Kidney capillary endothelial cell (primary cell): ENCODE measurements at regions not wholly inside any gene's neighbourhood (a gene's known extent, or its start where the extent isn't known, plus 50 kb on each side); places are given as distances from the start of the nearest gene placed in this dataset.

Experiments used
- DNase-seq: peaks from one replicate; pipeline ENCODE4 v3.0.0-alpha.2; 2018; ENCODE audit warnings: low spot score

DNA sequence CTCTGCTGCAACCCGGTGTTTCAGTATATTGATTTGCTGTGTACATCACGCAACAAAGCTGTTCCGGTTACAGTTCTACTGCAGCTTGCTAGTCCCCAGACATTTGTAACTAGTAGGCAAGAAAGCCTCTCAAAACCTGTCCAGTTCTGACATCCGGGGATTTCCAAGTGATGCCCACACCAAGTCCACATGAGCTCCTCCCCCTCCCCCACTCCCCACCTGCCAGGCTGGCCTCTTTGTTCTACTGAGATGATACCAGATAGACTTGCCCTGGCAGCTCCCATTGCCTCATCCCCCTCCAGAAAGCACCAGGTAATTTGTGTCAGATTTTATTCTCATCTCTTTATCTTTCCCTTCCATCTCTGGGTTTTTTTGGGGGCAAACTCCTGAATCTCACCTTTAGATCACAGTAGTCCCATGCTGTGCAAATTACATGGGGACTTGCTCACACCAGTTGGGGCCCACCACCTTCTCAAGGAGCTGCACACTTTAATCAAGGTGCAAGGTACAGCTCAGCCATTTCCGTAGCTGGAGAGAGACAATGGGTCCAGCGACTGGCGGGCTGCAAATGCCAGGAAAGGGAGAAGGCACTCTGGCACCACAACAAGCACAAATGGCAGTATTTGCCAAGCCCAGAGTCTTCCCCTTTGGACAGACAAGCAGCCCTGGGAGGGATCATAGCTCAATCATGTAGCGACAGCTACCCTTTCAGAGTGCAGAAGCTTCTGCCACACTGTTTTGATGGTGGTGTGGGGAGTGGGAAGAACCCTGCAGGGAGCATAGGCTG lies 183.1 kb downstream of the CYLD start:
- no peak for DNase-seq

DNA sequence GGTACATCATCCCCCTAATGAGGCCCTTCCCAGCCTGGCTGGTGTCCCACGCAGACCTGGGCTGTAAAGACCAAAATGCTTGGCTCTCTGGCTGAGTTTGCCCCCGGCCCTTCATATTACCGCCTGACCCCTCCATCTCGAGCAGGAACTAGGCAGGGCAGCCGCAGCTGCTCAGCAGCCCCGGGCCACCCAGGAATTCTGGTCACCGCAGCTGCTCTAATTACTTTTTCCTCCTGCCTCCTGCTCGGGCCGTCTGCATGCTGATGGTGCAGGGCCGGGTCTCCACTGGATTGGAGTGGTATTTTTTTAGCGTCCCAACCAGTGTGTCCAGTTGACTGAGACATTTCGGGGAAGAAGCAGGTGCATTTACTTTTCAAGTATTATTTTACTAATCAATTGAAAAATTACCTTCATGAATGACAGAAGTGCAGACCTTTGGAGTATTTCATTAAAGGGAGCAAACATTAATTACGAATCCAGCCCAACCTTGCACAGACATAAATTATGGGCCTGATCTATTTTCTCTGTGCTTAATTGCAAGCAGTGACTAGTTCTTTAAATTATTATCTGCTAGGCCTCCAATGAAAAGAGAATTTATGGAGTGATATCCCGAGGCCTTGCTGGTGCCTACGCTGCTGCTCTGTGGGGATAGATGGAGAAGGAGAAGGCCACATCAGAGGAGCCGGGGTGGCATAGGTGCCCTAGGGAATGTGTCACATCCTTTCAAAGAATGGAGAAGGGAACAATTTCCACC lies 176.2 kb downstream of the CYLD start:
- DNase-seq = no peak

DNA sequence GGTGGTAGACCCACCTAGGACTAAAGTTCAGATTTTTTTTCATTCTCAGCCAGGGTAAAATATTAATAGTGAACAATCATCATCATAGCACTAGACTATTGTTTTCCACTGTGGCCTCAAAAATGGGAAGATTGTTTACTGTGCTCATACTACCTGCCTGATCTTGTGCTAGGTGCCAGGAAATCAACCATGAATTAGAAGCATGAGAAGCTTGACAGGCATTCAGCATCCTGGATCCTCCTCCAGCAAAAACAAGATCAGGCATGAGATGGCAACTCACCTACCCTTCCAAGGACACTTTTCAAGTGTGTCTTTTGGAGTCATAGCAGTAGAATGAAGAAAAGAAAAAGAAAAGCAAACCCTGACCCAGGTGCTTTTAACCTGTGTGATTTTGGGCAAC lies 174.2 kb downstream of the CYLD start:
- DNase-seq = no peak

DNA sequence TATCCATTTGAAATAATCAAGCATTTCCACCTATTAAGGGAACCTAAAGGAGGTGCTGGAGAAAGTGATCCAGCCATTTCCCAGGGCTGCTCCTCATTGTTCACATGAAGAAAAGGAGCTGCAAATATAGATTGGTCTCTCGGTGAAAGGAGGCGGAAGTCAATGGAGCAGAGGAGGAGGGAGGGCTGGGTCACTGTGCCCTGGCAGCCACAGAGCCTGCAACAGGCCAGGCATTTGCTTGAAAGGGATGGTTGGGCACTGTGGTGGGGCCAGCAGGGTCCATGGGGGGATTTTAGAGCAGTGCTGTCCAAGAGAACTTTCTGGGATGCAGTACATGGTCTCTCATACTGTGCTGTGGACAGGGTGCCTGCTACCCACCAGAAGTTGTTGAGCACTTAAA lies 173.2 kb downstream of the CYLD start:
- DNase-seq = no peak

DNA sequence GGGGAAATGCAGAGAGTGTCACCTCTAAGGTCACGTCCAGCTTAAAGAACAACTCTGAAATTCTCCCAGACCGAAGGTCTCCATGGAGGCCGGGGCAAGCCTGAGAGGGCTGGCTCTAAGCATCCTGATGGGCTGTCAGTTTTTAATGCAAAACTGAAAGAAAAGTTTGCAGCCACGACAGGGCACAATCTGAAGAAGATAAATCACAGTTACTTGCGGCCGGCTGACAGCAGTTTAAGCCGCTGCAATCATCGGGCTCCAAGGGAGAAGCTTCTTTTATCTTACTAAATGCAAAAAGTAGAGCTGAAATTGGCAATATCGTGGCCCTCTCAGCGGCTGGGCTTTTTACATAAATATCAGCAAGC lies 168.8 kb downstream of the CYLD start:
- DNase-seq = no peak

DNA sequence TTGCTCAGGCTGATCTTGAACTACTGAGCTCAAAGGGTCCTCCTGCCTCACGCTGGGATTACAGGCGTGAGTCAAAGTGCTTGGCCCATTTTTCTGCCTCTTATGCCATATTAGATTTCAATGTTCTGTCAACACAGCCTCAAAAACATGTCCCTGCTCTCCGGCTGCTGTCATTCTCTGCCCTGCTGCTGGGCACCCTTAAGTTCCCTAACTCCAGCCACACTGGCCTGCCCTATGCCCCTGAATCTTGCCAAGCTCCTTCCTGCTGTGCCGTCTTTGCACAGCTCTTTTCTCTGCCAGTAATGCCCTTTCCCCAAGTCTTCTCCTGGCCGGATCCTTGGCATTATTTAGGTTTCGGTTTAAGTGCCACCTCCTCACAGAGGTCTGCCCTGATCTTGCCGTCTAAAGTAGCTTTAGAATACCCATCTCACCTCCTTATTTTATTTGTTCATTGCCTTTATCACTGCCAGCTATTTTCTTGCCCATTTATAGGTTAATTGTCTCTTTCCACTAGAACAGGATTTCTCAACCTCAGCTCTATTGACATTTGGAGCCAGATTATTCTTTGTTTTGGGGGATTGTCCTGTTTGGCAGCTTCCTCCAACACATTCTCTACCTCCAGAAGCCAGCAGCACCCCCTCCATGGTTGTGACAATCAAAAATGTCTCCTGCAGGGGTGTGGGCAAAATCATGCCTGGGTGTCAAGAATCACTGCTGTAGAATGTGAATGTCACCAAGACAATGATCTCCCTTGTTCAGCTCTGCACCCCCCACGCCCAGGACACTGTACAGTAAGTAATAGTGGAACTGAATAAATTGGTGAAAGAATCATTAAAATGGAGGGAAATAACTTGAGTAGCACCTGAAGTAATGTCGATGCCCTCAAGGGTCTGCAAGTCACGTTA lies 168.2 kb downstream of the CYLD start:
- no peak for DNase-seq

DNA sequence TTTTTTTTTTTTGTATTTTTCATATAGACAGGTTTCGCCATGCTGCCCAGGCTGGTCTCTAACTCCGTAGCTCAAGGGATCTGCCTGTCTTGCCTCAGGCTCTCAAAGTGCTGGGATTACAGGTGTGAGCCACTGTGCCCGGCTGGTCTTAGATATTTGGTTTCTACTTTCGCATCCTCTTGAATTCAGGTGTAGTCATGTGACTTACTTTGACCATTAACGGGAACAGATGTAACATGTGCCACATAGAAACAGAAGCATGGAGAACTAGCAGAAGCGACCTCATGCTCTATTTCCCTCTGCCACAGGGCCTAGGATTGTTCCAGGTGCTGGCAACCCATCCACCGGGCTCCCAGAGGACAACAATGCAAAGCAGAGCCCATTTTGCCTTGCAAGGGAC lies 166.6 kb downstream of the CYLD start:
- no peak for DNase-seq

DNA sequence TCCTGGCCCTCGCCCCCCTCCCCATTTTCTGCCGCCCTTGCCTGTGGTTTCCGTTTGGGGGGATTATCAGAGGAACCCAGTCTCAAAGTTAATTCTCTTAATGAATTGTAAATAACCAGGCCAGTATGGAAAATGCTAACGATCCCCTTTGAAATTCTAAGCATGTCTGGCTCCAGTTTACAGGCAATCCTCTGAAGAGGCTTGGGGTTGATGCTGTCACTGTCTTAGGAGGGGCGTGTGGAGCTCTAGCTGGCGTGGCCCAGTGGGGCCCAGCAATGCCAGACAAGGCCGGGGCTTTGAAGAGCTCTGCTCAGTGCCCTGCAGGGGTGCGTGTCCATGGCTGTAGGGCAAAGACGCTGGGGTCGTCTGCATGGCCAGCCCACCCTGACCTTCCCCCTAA lies 164.6 kb downstream of the CYLD start:
- no peak for DNase-seq

DNA sequence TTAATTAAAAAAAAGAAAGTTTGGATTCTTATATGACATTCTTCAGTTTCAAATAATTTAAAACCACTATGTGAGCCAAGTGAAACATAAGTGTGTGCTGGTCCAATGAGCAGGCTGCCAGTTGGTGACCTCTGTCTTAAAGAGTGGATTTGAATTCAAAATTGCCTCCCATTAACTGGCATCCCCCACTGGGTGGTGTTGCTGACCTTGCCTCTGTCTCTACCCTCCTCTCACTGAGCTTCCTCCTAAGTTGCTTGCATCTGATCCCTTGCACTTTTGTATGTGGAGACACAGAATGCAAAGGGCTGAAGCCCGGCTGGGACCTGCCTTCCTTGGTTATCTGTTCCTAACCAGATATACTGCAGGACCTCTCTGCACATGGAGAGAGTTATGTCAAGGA lies 160.6 kb downstream of the CYLD start:
- DNase-seq = no peak

DNA sequence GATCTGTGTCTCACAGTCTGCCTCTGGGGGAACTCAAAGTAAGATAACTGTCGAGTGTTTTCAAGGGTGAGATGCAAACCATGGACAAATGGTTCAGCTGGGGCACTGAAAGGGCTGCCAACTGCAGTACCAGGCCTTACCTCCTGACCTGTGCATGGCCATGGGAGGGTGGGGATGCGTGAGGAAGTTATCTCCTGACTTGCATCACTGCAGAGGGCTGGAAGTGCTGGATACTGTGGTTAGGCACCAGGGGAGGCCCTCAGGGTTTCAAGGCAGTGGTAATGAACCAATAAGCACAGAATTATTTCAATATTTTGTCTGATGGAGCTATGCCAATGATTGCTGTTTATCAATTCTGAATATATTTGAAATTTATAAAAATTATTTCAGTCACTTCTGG lies 159.2 kb downstream of the CYLD start:
- DNase-seq = no peak

DNA sequence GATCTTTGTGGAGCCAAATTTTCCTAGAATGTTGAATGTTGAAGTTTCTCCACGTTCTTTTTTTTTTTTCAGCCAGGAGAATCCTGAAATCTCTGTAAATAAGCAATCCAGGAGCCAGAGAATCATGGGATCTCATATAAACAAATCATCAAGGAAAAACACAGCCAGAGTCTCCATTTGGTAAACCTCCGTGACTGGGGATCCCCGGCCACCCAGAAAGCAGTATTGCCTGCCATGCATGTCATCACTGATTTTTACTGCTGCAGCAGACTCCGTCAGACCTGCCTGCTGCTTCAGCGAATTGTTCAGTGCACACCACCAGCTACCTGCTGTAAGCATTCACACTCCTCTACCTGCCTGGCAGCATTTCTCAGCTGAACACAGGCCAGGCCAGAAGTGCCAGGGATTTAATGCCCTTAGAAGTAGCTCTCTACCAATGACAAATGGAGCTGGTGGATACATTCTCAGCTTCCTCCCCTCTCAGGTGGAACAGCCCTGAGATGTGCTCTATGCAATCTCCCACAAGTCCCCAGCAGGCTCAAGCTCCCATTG lies 158.6 kb downstream of the CYLD start:
- no peak for DNase-seq

DNA sequence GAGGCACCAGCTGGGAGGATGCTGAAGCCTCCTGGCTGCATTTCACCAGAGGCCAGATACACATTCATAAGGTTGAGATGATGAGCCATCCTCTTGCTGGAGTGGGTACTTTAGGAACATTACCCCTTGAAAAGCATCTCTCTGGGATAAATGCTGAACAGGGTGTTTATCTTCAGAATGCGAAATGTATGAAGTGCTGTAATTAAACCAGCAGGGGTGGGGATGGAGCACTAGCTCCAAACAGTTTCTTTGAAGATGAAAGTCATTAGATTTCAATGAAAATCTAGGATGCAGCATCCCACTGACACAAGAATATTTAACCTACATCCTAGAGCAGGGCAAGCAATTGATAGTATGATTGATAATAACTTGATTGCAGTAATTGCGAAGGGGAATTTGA lies 158.1 kb downstream of the CYLD start:
- no peak for DNase-seq

DNA sequence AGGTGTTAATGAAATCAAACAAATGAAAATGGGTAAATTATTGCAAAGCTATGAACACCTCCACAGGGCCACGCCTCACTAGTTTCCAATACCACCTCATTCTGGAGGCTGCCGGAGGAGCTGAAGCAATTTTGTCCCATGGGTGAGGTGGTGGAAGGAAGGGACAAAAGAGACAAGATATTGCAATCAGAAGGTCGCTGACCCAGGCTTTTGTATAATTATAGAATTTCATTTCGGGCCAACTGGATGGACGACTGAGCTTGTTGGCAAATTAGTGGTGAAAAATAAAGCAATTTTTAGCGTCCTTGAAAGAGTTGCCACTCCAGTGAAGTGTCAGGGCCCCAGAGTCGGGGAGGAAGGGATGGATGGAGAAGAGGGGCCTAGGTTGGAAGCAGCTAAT lies 147.9 kb downstream of the CYLD start:
- DNase-seq = no peak

DNA sequence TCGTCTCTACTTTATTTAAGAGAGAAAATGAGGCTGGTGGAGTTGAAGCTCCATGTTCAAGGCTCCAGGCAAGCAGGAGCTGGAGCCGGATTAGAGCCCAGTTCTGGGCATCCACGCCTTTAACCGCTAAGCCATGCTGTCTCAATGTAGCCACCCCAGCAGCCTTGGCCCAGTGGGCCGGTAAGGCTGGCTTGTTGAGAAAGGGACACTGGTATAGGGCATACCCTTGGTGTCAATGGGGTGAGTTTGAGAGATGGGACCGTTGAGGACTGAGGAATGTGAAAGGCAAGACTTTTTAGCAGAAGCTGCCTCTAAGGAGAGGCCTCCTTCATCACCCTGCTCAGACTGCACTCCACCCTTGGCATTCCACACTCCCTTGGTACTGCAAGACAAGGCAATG lies 147.4 kb downstream of the CYLD start:
- DNase-seq = no peak

DNA sequence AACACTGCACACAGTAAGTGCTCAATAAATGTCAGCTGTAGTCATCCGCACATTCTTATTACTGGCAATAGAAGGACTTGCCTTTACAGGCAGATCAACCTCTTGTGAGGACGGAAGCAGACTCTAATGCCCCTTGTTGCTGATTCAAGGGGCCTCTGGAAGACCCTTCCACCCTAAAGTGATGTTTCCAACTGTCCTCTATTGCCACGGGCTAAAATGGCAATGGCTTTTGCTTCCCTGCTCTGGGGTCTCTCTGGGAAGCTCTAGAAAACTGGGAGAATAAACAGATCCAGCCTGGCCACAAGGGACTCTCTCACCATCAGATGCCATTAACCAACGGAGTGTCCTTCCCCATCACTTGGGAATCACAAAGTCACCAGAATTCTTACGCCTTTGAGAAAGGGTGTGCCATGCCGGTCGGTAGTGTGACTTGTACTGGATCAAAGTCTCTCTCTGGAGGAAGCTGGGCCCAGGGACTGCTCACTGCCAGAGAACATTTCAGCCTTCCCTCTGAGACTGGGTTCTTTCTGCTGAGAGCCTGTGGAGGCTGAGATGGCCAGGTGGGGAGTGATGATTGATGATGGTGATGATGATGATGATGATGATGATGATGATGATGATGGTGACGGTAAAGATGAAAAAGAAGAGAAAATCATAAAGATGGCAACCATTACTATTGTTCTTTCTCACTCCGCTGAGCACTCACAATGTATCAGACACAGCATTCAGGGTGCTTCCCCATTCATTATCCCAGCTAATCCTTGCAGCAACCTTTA lies 146.8 kb downstream of the CYLD start:
- DNase-seq = no peak

DNA sequence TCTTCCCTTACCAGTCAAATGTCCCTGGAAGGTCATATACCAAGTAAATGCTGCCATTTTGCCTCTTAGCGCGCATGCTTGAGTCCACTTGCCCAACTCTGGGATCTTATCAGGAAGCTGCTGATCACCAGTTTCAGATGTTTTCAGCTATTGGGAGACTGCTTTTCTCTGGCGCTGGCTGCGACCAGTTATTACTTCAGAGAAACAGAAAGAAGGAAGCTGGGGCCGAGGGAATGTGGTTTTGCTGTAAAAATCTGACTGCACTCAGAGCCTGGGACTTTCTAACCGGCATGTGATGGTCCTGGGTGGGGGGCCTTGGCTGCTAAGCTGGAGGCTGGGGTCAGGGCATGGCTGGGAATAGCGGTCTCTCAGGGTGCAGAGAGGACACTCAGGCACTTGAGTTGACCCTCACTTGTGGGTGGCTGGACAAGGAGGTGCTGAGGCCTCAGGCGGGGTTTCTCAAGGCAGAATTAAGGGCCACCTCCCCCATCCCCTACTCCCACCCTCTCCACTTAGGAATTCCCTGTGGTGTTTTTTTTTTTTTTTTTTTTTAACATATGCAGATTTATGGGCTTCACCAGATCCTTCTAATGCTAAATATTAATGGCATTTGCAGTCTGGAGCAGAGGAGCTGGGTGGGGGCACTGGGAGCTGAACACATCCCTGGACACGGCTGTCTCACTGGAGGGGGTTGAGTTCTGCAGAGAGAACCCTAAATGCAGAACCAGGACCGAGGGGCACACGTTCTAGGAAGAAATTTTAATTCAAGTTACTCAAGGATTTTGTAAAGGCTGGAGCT lies 145.8 kb downstream of the CYLD start:
- DNase-seq = no peak

DNA sequence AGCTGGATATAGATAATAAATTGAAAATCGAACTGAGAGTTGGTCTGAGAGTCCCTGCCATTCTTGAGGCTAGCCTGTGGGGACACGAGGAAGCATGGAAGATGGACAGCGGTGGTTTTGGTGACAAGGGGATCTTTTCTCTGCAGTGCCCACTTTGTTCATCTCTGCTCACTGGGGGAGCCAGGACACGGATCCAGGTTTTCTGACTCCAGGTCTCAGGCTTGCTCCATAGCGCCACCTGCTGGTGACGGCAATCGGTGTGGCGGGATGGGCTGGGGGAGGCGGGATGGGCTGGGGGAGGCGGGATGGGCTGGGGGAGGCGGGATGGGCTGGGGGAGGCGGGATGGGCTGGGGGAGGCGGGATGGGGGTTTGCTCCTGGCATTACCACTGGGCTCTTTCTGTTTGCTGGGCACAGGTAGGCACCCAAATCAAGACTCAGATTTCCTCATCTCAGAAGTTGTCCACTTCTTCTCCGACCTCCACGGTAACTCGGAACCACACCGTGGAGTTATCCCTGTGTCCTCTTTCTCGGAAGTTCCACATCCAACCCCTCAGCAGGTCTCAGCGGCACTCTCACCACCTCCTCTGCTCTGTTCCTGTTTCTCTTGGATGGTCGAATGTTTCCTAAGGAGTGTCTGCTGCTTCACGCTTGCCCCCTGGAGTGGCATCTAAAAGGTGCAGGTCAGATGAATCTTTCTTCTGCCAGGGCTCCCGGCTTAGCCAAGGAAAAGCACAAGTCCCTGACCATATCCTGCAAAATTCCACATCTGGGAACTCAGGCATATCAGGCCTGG lies 142.4 kb downstream of the CYLD start:
- no peak for DNase-seq

DNA sequence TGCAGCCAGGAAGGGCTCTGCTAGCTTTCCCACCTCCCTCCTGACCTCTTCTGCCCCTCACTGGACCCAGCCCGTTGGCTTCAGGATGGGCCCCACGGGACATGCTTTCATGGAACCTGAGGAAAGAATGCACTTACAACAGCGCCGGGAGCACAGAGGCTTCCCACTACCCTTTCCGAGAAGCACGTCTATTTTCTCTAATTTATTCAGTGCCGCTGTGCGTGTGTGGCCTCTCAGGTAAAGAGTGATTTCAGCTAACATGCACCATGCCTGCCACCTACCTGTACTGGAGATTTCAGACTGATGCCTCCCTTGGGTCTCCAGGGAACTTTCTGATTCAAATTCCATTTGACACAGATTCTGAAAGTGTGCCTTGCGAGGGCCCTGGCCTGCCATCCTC lies 140.1 kb downstream of the CYLD start:
- DNase-seq = no peak

DNA sequence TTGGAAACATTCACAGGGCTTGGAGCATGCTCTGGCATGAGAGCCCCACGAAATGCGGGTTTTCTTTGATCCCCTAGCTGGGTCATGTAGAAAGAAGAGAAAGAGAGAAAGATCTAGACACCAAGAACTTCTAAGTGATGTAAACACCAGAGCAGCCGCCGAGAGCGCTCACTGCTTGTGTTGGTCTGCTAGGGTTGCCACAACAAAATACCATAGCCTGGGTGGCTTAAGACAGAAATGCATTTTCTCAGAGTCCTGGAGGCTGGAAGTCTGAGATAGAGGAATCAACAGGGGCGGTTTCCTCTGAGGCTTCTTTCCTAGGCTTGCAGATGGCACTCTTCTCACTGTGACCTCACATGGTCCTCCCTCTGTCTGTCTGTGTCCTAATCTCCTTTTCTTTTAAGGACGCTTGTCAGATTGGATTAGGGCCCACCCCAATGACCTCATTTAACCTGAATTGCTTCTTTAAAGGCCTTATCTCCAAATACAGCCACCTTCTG lies 139.5 kb downstream of the CYLD start:
- no peak for DNase-seq

DNA sequence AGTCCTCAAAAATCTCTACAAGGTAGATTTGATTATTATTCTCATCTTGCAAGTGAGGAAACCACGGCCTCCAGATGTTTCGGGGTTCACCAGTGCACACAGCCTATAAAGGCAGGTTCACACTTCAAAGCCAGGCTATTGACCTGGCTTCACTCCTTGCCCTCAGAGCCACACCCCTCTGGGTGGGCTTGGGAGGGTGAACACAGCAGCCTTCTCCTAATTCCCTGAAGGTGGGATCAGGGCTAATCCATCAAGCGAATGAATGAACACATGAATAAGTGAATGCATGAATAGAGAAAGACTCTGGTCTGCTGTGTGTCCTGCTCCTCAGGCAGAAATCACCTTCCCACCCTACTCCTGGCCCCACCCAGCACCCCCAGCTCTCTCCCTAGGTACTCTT lies 139.0 kb downstream of the CYLD start:
- no peak for DNase-seq
